ENCODE measurements at regions not wholly inside any gene's neighbourhood (a gene's known extent, or its start where the extent isn't known, plus 50 kb on each side); places are given as distances from the start of the nearest gene placed in this dataset.
"Not testable (repeated sequence)": the region's sequence is repeated elsewhere in the genome, so short reads cannot be mapped to it uniquely, and the experiment has no call there.

GRCh38 chr12:126282691-126283090, 1217.5 kb downstream of the AACS start:
- DNase-seq (ENCODE audit: low spot score) = no peak

GRCh38 chr12:126286203-126286602, 1221.0 kb downstream of the AACS start:
- DNase-seq (ENCODE audit: low spot score) = no peak

GRCh38 chr12:126290456-126290855, 1225.2 kb downstream of the AACS start:
- DNase-seq (ENCODE audit: low spot score) = no peak

GRCh38 chr12:126291987-126292386, 1226.8 kb downstream of the AACS start:
- DNase-seq (ENCODE audit: low spot score) = not testable (repeated sequence)

- DNase-seq (ENCODE audit: low spot score) = no peak
Observed at GRCh38 chr12:126295652-126296051, 1230.4 kb downstream of the AACS start.

- no peak for DNase-seq (ENCODE audit: low spot score)
Observed at GRCh38 chr12:126309278-126309677, 1244.0 kb downstream of the AACS start.

- DNase-seq (ENCODE audit: low spot score) = no peak
Observed at GRCh38 chr12:126312457-126312856, 1247.2 kb downstream of the AACS start.

- no peak for DNase-seq (ENCODE audit: low spot score)
Observed at GRCh38 chr12:126316411-126316810, 1251.2 kb downstream of the AACS start.

- DNase-seq (ENCODE audit: low spot score) = no peak
Observed at GRCh38 chr12:126337556-126338441, 1272.6 kb downstream of the AACS start.

- no peak for DNase-seq (ENCODE audit: low spot score)
Observed at GRCh38 chr12:126342866-126343265, 1277.6 kb downstream of the AACS start.

- no peak for DNase-seq (ENCODE audit: low spot score)
Observed at GRCh38 chr12:126343321-126343720, 1278.1 kb downstream of the AACS start.

GRCh38 chr12:126346087-126346486, 1280.9 kb downstream of the AACS start:
- DNase-seq (ENCODE audit: low spot score) = no peak

- DNase-seq (ENCODE audit: low spot score) = no peak
Observed at GRCh38 chr12:126347421-126347820, 1282.2 kb downstream of the AACS start.

GRCh38 chr12:126349383-126349782, 1284.1 kb downstream of the AACS start:
- no peak for DNase-seq (ENCODE audit: low spot score)

- no peak for DNase-seq (ENCODE audit: low spot score)
Observed at GRCh38 chr12:126353604-126354003, 1288.4 kb downstream of the AACS start.

GRCh38 chr12:126354633-126355032, 1289.4 kb downstream of the AACS start:
- no peak for DNase-seq (ENCODE audit: low spot score)

GRCh38 chr12:126355346-126355745, 1290.1 kb downstream of the AACS start:
- DNase-seq (ENCODE audit: low spot score) = no peak

GRCh38 chr12:126358806-126359205, 1293.6 kb downstream of the AACS start:
- no peak for DNase-seq (ENCODE audit: low spot score)

GRCh38 chr12:126359216-126359615, 1294.0 kb downstream of the AACS start:
- no peak for DNase-seq (ENCODE audit: low spot score)

GRCh38 chr12:126361804-126362203, 1296.6 kb downstream of the AACS start:
- no peak for DNase-seq (ENCODE audit: low spot score)

GRCh38 chr12:126362493-126362892, 1297.3 kb downstream of the AACS start:
- peak; percentile 0 for DNase-seq (ENCODE audit: low spot score)

- no peak for DNase-seq (ENCODE audit: low spot score)
Observed at GRCh38 chr12:126362964-126363363, 1297.7 kb downstream of the AACS start.

GRCh38 chr12:126369487-126370463, 1304.5 kb downstream of the AACS start:
- DNase-seq (ENCODE audit: low spot score) = peak; percentile 55
